ENCODE measurements at regions not wholly inside any gene's neighbourhood (a gene's known extent, or its start where the extent isn't known, plus 50 kb on each side); places are given as distances from the start of the nearest gene placed in this dataset.

- no peak overlapping the region for H3K9ac ChIP-seq (replicated peaks in 1 of 4; ENCODE audit: extremely low read depth in 1 of 4, low read depth in 3 of 4, low read length in 3 of 4)
- H3K9me3 ChIP-seq (ENCODE audit: insufficient read depth in 2 of 2, low read depth in 1 of 2, low read length in 1 of 2), result peaks cover 6 to 10% of the 10 kb centered on the region in 2 experiments; a peak in 3 of 4 replicates
- DNase-seq (ENCODE audit: low read depth in 1 of 2, low spot score in 2 of 2) (no peak), FAIRE-seq (no peak)
- POLR2A ChIA-PET (ENCODE audit: partially characterized antibody), result no interaction called here
- H3K4me1 ChIP-seq (replicated peaks in 1 of 4; ENCODE audit: control insufficient read depth in 3 of 4, insufficient read depth in 4 of 4, low read length in 3 of 4), result no peaks in the 10 kb centered on the region
- no peak overlapping the region for H3K4ac ChIP-seq (replicated peaks; ENCODE audit: insufficient read length, low read depth, low read length)
- no peak overlapping the region for H3K4me2 ChIP-seq (ENCODE audit: insufficient read depth in 1 of 2, low read depth in 2 of 2, low read length in 2 of 2)
- H2AK5ac ChIP-seq (ENCODE audit: low read depth, low read length), result no peak overlapping the region
- no peaks in the 10 kb centered on the region for H3K79me2 ChIP-seq (ENCODE audit: control insufficient read depth in 1 of 2, insufficient read depth in 2 of 2, low read length in 2 of 2)
- H2BK5ac ChIP-seq (ENCODE audit: low read depth, low read length), result no peak overlapping the region
- H4K20me1 ChIP-seq (replicated peaks in 1 of 2; ENCODE audit: control insufficient read depth in 1 of 2, insufficient read depth in 2 of 2, low read length in 2 of 2), result no peaks in the 10 kb centered on the region
- H4K8ac ChIP-seq (ENCODE audit: extremely low read depth, insufficient read depth, low read length), result no peak overlapping the region
- no peak overlapping the region for H3K56ac ChIP-seq (replicated peaks; ENCODE audit: insufficient read length, low read depth, low read length)
- H3K79me1 ChIP-seq (ENCODE audit: low read depth, low read length), result no peaks in the 10 kb centered on the region
- H3K14ac ChIP-seq (ENCODE audit: insufficient read length), result no peak overlapping the region
- no peak overlapping the region for H4K5ac ChIP-seq (ENCODE audit: insufficient read length, low read depth, low read length)
- H2BK15ac ChIP-seq (ENCODE audit: low read length), result no peak overlapping the region
- no peak overlapping the region for H2BK20ac ChIP-seq (ENCODE audit: low read length)
- no peaks in the 10 kb centered on the region for H3K36me3 ChIP-seq (ENCODE audit: control insufficient read depth in 2 of 4, insufficient read depth in 4 of 4, low read length in 3 of 4)
- no peak overlapping the region for H3K18ac ChIP-seq (ENCODE audit: extremely low read depth, low read length)
- CTCF ChIA-PET (ENCODE audit: partially characterized antibody), result no interaction called here
- WGBS, 2 experiments (ENCODE audit: extremely low coverage in 1 of 2, insufficient coverage in 1 of 2, insufficient read length in 1 of 2, insufficient replicate concordance in 2 of 2, low coverage in 1 of 2, low lambda C conversion rate in 2 of 2, missing lambda C conversion rate in 1 of 2), result 74% methylated on average over 1 of the region's 1 CpG; no CpG with 5 or more reads in 1 of the 2 experiments
- H3K27me3 ChIP-seq (replicated peaks in 1 of 4; ENCODE audit: control insufficient read depth in 3 of 4, extremely low read depth in 1 of 4, insufficient read depth in 3 of 4, low read length in 3 of 4), result no peaks in the 10 kb centered on the region
- H3K4me3 ChIP-seq (ENCODE audit: extremely low read depth in 1 of 4, insufficient read depth in 2 of 4, low read depth in 3 of 4, low read length in 4 of 4), result no peak overlapping the region
- H3K27ac ChIP-seq (ENCODE audit: low read depth, low read length), result no peak overlapping the region
- H2BK12ac ChIP-seq (ENCODE audit: low read depth, low read length), result no peak overlapping the region
- no peaks in the 10 kb centered on the region; the same call in 1 of the 2 replicates for H3K23me2 ChIP-seq (ENCODE audit: low read depth, low read length)
- no peak overlapping the region for H4K91ac ChIP-seq (replicated peaks; ENCODE audit: insufficient read length, low read length)
- no peak overlapping the region for H2BK120ac ChIP-seq (replicated peaks; ENCODE audit: low read depth, low read length)
- H2AFZ ChIP-seq (ENCODE audit: low read length), result no peak overlapping the region
- H3K23ac ChIP-seq (ENCODE audit: insufficient read length), result no peak overlapping the region
- TF ChIP-seq, protein P1, sequence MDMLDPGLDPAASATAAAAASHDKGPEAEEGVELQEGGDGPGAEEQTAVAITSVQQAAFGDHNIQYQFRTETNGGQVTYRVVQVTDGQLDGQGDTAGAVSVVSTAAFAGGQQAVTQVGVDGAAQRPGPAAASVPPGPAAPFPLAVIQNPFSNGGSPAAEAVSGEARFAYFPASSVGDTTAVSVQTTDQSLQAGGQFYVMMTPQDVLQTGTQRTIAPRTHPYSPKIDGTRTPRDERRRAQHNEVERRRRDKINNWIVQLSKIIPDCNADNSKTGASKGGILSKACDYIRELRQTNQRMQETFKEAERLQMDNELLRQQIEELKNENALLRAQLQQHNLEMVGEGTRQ (IDR thresholded peaks at IDR 0.05; ENCODE audit: low read length), result no peak
- no peak for TF ChIP-seq HDAC6 (IDR thresholded peaks at IDR 0.05; ENCODE audit: low read depth, low read length)
- no peak for TF ChIP-seq CBX8 (IDR thresholded peaks at IDR 0.05; ENCODE audit: borderline replicate concordance, low read depth, low read length)
- no peak for TF ChIP-seq GTF2F1 (IDR thresholded peaks at IDR 0.05; ENCODE audit: borderline replicate concordance, low read depth, low read length)
- TF ChIP-seq, protein P2, sequence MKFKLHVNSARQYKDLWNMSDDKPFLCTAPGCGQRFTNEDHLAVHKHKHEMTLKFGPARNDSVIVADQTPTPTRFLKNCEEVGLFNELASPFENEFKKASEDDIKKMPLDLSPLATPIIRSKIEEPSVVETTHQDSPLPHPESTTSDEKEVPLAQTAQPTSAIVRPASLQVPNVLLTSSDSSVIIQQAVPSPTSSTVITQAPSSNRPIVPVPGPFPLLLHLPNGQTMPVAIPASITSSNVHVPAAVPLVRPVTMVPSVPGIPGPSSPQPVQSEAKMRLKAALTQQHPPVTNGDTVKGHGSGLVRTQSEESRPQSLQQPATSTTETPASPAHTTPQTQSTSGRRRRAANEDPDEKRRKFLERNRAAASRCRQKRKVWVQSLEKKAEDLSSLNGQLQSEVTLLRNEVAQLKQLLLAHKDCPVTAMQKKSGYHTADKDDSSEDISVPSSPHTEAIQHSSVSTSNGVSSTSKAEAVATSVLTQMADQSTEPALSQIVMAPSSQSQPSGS (IDR thresholded peaks at IDR 0.05; ENCODE audit: low read length), result no peak
- no peak for TF ChIP-seq EZH2 (IDR thresholded peaks at IDR 0.05; ENCODE audit: low read depth, low read length, severe bottlenecking)
- no peak for TF ChIP-seq SIX5 (IDR thresholded peaks at IDR 0.05; ENCODE audit: low read depth, low read length)
- TF ChIP-seq BCL11A (IDR thresholded peaks at IDR 0.05; ENCODE audit: low read depth in 2 of 2, low read length in 2 of 2), result no peak
- TF ChIP-seq POLR2AphosphoS5 (IDR thresholded peaks at IDR 0.05; ENCODE audit: low read depth, low read length), result no peak
- TF ChIP-seq CHD2 (IDR thresholded peaks at IDR 0.05; ENCODE audit: low read length), result no peak
Observed at GRCh38 chr5:79898611-79899010, 92.5 kb downstream of the MTX3 start.
